ENCODE measurements at regions not wholly inside any gene's neighbourhood (a gene's known extent, or its start where the extent isn't known, plus 50 kb on each side); places are given as distances from the start of the nearest gene placed in this dataset.

DNA sequence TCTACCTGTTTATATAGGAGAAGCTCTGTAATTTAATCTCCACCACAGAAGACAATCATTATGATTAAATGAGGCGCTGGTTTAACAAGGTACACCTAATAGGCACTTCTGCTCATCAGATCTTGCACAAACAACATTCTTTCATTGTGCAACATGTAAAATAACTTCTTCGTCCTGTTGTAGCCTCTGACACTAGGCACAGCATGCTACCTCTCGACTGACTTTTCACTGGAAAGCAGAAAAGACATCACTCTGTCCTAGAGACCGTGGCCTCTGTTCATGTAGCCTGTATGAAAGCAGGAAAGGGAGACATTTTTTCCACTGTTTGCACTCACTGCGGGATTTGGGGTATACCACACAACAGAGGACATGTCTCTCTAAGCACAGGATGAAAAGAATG is 316.5 kb downstream of the IRS1 start (continued):
- TF ChIP-seq, protein P1, sequence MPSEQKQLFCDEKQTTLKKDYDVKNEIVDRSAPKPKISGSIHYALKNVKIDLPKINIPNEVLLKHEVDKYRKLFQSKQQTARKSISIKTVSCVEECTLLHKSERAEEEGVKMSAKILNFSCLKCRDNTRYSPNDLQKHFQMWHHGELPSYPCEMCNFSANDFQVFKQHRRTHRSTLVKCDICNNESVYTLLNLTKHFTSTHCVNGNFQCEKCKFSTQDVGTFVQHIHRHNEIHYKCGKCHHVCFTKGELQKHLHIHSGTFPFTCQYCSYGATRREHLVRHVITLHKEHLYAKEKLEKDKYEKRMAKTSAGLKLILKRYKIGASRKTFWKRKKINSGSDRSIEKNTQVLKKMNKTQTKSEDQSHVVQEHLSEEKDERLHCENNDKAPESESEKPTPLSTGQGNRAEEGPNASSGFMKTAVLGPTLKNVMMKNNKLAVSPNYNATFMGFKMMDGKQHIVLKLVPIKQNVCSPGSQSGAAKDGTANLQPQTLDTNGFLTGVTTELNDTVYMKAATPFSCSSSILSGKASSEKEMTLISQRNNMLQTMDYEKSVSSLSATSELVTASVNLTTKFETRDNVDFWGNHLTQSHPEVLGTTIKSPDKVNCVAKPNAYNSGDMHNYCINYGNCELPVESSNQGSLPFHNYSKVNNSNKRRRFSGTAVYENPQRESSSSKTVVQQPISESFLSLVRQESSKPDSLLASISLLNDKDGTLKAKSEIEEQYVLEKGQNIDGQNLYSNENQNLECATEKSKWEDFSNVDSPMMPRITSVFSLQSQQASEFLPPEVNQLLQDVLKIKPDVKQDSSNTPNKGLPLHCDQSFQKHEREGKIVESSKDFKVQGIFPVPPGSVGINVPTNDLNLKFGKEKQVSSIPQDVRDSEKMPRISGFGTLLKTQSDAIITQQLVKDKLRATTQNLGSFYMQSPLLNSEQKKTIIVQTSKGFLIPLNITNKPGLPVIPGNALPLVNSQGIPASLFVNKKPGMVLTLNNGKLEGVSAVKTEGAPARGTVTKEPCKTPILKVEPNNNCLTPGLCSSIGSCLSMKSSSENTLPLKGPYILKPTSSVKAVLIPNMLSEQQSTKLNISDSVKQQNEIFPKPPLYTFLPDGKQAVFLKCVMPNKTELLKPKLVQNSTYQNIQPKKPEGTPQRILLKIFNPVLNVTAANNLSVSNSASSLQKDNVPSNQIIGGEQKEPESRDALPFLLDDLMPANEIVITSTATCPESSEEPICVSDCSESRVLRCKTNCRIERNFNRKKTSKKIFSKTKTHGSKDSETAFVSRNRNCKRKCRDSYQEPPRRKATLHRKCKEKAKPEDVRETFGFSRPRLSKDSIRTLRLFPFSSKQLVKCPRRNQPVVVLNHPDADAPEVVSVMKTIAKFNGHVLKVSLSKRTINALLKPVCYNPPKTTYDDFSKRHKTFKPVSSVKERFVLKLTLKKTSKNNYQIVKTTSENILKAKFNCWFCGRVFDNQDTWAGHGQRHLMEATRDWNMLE (tag by site-specific recombination; conservative IDR thresholded peaks at IDR 0.05; ENCODE audit: low read depth), result no peak

DNA sequence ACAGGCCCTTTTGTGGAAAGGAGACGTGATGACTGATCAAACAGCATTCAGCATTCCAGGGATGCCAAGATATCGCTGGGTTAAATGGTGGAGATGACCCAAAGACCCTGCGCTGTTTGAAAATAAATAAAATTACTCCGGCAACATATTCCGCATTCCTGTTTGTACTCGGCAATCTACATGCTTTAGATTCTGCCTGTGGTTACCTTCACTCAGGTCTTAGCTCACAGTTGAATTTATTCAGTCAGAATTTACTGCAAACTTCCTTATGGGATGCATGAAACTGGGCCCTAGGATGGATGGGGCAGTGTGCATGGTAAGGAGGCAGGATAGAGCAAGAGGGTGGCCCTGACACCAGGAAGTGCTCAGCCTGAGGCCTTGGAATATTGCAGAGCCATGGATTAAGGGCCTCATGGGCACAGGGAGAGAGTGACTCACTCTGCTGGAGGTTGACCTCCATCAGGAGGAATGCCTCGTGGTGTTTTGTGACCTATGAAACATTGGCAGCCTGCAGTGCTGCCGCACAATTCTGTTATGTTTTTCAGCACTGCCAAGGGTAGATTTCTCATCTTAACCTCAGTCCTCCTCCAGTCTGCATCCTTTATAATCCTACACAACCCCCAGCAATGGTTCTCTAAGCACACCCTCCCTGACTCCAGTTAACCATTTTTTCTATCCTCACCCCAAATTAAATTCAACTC is 321.4 kb downstream of the IRS1 start:
- Histone ChIP-seq H3K4me1 (ENCODE audit: control insufficient read depth, insufficient read depth, low read length) (0 out of 2 replicates have a peak, but pooled peaks cover 2% of the 10 kb centered on the region), H3K27ac (ENCODE audit: extremely low read depth, low read depth, low read length) (no peak overlapping the region), H3K36me3 (ENCODE audit: control insufficient read depth in 2 of 2, insufficient read depth in 1 of 2, low read length in 2 of 2) (no peaks in the 10 kb centered on the region), H3K9me3 (ENCODE audit: control insufficient read depth, insufficient read depth, low read depth, low read length) (no peaks in the 10 kb centered on the region), H3K4me3 (ENCODE audit: low read depth, low read length) (no peak overlapping the region)
- ChIA-PET POLR2A (interaction anchor here (0.9 to 2.0 kb wide), 2 partner anchors 195 to 321 kb away, joined by 3 to 4 read pairs; partner anchors contain the start of gene IRS1), CTCF (interaction anchor here (0.6 to 0.9 kb wide), 6 partner anchors 24 to 813 kb away, joined by 3 to 4 read pairs (median 3); no protein-coding TSS in a partner anchor)
- TF ChIP-seq, protein P2, sequence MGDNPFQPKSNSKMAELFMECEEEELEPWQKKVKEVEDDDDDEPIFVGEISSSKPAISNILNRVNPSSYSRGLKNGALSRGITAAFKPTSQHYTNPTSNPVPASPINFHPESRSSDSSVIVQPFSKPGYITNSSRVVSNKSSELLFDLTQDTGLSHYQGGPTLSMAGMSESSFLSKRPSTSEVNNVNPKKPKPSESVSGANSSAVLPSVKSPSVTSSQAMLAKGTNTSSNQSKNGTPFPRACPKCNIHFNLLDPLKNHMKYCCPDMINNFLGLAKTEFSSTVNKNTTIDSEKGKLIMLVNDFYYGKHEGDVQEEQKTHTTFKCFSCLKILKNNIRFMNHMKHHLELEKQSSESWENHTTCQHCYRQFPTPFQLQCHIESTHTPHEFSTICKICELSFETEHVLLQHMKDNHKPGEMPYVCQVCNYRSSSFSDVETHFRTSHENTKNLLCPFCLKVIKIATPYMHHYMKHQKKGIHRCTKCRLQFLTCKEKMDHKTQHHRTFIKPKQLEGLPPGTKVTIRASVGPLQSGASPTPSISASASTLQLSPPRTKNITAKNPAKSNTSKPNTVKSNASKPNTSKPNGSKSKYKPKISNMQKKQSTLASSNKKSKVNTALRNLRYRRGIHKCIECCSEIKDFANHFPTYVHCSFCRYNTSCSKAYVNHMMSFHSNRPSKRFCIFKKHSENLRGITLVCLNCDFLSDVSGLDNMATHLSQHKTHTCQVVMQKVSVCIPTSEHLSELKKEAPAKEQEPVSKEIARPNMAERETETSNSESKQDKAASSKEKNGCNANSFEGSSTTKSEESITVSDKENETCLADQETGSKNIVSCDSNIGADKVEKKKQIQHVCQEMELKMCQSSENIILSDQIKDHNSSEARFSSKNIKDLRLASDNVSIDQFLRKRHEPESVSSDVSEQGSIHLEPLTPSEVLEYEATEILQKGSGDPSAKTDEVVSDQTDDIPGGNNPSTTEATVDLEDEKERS (tag by site-specific recombination; IDR thresholded peaks at IDR 0.05), result no peak
- TF ChIP-seq, protein P3, sequence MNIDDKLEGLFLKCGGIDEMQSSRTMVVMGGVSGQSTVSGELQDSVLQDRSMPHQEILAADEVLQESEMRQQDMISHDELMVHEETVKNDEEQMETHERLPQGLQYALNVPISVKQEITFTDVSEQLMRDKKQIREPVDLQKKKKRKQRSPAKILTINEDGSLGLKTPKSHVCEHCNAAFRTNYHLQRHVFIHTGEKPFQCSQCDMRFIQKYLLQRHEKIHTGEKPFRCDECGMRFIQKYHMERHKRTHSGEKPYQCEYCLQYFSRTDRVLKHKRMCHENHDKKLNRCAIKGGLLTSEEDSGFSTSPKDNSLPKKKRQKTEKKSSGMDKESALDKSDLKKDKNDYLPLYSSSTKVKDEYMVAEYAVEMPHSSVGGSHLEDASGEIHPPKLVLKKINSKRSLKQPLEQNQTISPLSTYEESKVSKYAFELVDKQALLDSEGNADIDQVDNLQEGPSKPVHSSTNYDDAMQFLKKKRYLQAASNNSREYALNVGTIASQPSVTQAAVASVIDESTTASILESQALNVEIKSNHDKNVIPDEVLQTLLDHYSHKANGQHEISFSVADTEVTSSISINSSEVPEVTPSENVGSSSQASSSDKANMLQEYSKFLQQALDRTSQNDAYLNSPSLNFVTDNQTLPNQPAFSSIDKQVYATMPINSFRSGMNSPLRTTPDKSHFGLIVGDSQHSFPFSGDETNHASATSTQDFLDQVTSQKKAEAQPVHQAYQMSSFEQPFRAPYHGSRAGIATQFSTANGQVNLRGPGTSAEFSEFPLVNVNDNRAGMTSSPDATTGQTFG (tag by site-specific recombination; IDR thresholded peaks at IDR 0.05; ENCODE audit: borderline replicate concordance), result no peak
- TF ChIP-seq, protein P4, sequence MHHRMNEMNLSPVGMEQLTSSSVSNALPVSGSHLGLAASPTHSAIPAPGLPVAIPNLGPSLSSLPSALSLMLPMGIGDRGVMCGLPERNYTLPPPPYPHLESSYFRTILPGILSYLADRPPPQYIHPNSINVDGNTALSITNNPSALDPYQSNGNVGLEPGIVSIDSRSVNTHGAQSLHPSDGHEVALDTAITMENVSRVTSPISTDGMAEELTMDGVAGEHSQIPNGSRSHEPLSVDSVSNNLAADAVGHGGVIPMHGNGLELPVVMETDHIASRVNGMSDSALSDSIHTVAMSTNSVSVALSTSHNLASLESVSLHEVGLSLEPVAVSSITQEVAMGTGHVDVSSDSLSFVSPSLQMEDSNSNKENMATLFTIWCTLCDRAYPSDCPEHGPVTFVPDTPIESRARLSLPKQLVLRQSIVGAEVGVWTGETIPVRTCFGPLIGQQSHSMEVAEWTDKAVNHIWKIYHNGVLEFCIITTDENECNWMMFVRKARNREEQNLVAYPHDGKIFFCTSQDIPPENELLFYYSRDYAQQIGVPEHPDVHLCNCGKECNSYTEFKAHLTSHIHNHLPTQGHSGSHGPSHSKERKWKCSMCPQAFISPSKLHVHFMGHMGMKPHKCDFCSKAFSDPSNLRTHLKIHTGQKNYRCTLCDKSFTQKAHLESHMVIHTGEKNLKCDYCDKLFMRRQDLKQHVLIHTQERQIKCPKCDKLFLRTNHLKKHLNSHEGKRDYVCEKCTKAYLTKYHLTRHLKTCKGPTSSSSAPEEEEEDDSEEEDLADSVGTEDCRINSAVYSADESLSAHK (tag by site-specific recombination; IDR thresholded peaks at IDR 0.05), result no peak
- TF ChIP-seq ZNF473 (tag by site-specific recombination; IDR thresholded peaks at IDR 0.05) (no peak), ZNF174 (tag by site-specific recombination; IDR thresholded peaks at IDR 0.05) (no peak), ZNF560 (tag by site-specific recombination; IDR thresholded peaks at IDR 0.05; ENCODE audit: borderline replicate concordance) (no peak), ZNF214 (tag by site-specific recombination; IDR thresholded peaks at IDR 0.05; ENCODE audit: borderline replicate concordance) (no peak), SCRT1 (tag by site-specific recombination; IDR thresholded peaks at IDR 0.05; ENCODE audit: borderline replicate concordance) (no peak), ZNF610 (tag by site-specific recombination; IDR thresholded peaks at IDR 0.05; ENCODE audit: borderline replicate concordance) (no peak), ZNF16 (tag by site-specific recombination; IDR thresholded peaks at IDR 0.05; ENCODE audit: low read depth) (no peak)
- TF ChIP-seq, protein P5, sequence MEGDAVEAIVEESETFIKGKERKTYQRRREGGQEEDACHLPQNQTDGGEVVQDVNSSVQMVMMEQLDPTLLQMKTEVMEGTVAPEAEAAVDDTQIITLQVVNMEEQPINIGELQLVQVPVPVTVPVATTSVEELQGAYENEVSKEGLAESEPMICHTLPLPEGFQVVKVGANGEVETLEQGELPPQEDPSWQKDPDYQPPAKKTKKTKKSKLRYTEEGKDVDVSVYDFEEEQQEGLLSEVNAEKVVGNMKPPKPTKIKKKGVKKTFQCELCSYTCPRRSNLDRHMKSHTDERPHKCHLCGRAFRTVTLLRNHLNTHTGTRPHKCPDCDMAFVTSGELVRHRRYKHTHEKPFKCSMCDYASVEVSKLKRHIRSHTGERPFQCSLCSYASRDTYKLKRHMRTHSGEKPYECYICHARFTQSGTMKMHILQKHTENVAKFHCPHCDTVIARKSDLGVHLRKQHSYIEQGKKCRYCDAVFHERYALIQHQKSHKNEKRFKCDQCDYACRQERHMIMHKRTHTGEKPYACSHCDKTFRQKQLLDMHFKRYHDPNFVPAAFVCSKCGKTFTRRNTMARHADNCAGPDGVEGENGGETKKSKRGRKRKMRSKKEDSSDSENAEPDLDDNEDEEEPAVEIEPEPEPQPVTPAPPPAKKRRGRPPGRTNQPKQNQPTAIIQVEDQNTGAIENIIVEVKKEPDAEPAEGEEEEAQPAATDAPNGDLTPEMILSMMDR (tag by site-specific recombination; IDR thresholded peaks at IDR 0.05), result no peak
- TF ChIP-seq, protein P6, sequence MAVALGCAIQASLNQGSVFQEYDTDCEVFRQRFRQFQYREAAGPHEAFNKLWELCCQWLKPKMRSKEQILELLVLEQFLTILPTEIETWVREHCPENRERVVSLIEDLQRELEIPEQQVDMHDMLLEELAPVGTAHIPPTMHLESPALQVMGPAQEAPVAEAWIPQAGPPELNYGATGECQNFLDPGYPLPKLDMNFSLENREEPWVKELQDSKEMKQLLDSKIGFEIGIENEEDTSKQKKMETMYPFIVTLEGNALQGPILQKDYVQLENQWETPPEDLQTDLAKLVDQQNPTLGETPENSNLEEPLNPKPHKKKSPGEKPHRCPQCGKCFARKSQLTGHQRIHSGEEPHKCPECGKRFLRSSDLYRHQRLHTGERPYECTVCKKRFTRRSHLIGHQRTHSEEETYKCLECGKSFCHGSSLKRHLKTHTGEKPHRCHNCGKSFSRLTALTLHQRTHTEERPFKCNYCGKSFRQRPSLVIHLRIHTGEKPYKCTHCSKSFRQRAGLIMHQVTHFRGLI (tag by site-specific recombination; IDR thresholded peaks at IDR 0.05), result no peak
